22Rv1 (cell line): ENCODE measurements at regions not wholly inside any gene's neighbourhood (a gene's known extent, or its start where the extent isn't known, plus 50 kb on each side); places are given as distances from the start of the nearest gene placed in this dataset.

ENCODE experiments used
- ZFX ChIP-seq: fragments of 450-650 bp; IDR thresholded peaks from 2 replicates; pipeline ENCODE4 v1.6.1; 2017; ENCODE audit warnings: antibody characterized with exemption, borderline replicate concordance
- TF ChIP-seq, protein P1 (sequence below): fragments of 450-650 bp; IDR thresholded peaks from 2 replicates; pipeline ENCODE4 v1.5.1; 2017; ENCODE audit warnings: mild to moderate bottlenecking

DNA sequence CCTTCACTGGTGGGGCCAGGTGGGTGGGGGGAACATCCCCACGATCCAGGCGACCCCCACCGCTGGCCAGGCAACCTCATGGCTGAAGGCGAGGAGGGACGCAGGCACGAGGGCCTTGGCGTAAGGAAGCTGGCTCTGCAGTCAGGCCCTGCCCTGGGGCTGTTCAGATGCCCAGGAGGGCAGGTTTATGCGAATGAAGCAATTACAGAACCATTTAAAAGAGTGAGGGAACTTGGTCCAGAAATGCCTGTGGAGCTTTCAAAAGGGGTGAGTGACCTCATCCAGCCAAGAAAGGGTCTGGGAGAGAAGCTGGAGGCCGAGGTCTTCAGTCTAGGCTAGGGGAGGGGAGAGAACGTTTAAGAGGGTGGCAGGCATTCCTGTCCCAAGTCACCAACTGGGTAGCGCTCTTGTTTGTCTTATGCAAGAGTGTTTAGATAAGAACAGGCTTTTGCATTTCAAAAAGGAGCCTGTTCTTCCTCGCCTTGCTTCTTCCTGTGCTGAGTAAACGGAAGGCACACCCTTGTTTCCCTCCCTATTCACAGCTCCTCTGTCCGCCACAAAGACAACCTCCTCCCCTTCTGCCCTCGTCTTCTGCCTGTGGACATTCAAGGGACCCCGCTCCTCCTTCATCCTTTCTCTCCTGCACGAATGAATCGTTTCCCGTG is 183.5 kb upstream of the SDK2 start:
- TF ChIP-seq, protein P1, sequence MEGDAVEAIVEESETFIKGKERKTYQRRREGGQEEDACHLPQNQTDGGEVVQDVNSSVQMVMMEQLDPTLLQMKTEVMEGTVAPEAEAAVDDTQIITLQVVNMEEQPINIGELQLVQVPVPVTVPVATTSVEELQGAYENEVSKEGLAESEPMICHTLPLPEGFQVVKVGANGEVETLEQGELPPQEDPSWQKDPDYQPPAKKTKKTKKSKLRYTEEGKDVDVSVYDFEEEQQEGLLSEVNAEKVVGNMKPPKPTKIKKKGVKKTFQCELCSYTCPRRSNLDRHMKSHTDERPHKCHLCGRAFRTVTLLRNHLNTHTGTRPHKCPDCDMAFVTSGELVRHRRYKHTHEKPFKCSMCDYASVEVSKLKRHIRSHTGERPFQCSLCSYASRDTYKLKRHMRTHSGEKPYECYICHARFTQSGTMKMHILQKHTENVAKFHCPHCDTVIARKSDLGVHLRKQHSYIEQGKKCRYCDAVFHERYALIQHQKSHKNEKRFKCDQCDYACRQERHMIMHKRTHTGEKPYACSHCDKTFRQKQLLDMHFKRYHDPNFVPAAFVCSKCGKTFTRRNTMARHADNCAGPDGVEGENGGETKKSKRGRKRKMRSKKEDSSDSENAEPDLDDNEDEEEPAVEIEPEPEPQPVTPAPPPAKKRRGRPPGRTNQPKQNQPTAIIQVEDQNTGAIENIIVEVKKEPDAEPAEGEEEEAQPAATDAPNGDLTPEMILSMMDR, result no peak
- TF ChIP-seq ZFX, result no peak
